DOHH2 (cell line): ENCODE measurements at regions not wholly inside any gene's neighbourhood (a gene's known extent, or its start where the extent isn't known, plus 50 kb on each side); places are given as distances from the start of the nearest gene placed in this dataset.

Experiments used
- CTCF ChIP-seq: fragments of 200-600 bp; sonication (generic); IDR thresholded peaks from one replicate; pipeline ENCODE4 v1.5.1; 2014; ENCODE audit warnings: antibody characterized with exemption, mild to moderate bottlenecking, low read depth, low read length; ENCODE audit not compliant: poor library complexity, severe bottlenecking
- EZH2phosphoT487 ChIP-seq: fragments of 200-600 bp; sonication (generic); IDR thresholded peaks from 2 replicates; pipeline ENCODE4 v1.6.1; 2017; ENCODE audit warnings: borderline replicate concordance, mild to moderate bottlenecking, antibody characterized with exemption, low read length, moderate library complexity, mixed read lengths

- TF ChIP-seq CTCF, result no peak
- no peak for TF ChIP-seq EZH2phosphoT487
Observed at GRCh38 chr3:135532021-135532420, 433.5 kb upstream of the PPP2R3A start.
